Neuronal stem cell (in vitro differentiated cells): ENCODE measurements at regions not wholly inside any gene's neighbourhood (a gene's known extent, or its start where the extent isn't known, plus 50 kb on each side); places are given as distances from the start of the nearest gene placed in this dataset.
A peak's percentile ranks its signal among the peaks of the same experiment; 100 is the strongest.

Source experiments
- DNase-seq: peaks from one replicate; pipeline ENCODE4 v3.0.0-alpha.2; 2013; ENCODE audit warnings: low spot score
- H2AFZ ChIP-seq: one replicate; pipeline ENCODE4 v1.6.1; 2013; ENCODE audit warnings: mild to moderate bottlenecking, low read length, inconsistent platforms
- H2AK5ac ChIP-seq: 2 replicates; pipeline ENCODE4 v1.6.1; 2013; ENCODE audit warnings: low read depth, mild to moderate bottlenecking, inconsistent platforms, low read length, moderate library complexity, mixed read lengths
- H2BK120ac ChIP-seq: 2 replicates; pipeline ENCODE4 v1.6.1; 2013; ENCODE audit warnings: low read depth, mild to moderate bottlenecking, inconsistent platforms, low read length, moderate library complexity, mixed read lengths
- H2BK12ac ChIP-seq: one replicate; pipeline ENCODE4 v1.6.1; 2013; ENCODE audit warnings: low read length, inconsistent platforms
- H2BK15ac ChIP-seq: 2 replicates; pipeline ENCODE4 v1.6.1; 2013; ENCODE audit warnings: mild to moderate bottlenecking, low read length, inconsistent platforms, mixed read lengths
- H2BK5ac ChIP-seq: one replicate; pipeline ENCODE4 v1.6.1; 2013; ENCODE audit warnings: inconsistent platforms, mild to moderate bottlenecking, low read length, moderate library complexity
- H3K14ac ChIP-seq: one replicate; pipeline ENCODE4 v1.6.1; 2013; ENCODE audit warnings: low read length, inconsistent platforms
- H3K18ac ChIP-seq: 2 replicates; pipeline ENCODE4 v1.6.1; 2013; ENCODE audit warnings: low read length, inconsistent platforms
- H3K23ac ChIP-seq: 2 replicates; pipeline ENCODE4 v1.6.1; 2013; ENCODE audit warnings: low read depth, mild to moderate bottlenecking, mixed read lengths, low read length, inconsistent platforms; ENCODE audit not compliant: poor library complexity
- H3K27ac ChIP-seq: replicated peaks from 3 replicates; pipeline ENCODE4 v1.5.1; 2013; ENCODE audit warnings: low read length, inconsistent platforms
- H3K27me3 ChIP-seq, 3 experiments: 2 replicates each; pipeline ENCODE4 v1.6.1; 2013; ENCODE audit warnings: low read length in 3 of 3, mild to moderate bottlenecking in 2 of 3, inconsistent platforms in 1 of 3, low read depth in 1 of 3, mixed read lengths in 1 of 3, moderate library complexity in 1 of 3; ENCODE audit not compliant: control insufficient read depth in 3 of 3, insufficient read depth in 3 of 3
- H3K36me3 ChIP-seq, 2 donors: replicated peaks in 1 of 2; 2 replicates each; pipeline ENCODE4 v1.6.1; 2013; ENCODE audit warnings: low read length in 2 of 2; ENCODE audit not compliant: control insufficient read depth in 2 of 2, insufficient read depth in 2 of 2
- H3K4ac ChIP-seq: 2 replicates; pipeline ENCODE4 v1.6.1; 2013; ENCODE audit warnings: inconsistent platforms, mild to moderate bottlenecking, low read length, moderate library complexity
- H3K4me1 ChIP-seq, 2 donors: 1 replicate in 1 of 2; 2 replicates in 1 of 2; pipeline ENCODE4 v1.6.1; 2013; ENCODE audit warnings: low read length in 2 of 2, low read depth in 1 of 2; ENCODE audit not compliant: control insufficient read depth in 2 of 2, insufficient read depth in 1 of 2
- H3K4me2 ChIP-seq: one replicate; pipeline ENCODE4 v1.6.1; 2013; ENCODE audit warnings: mild to moderate bottlenecking, low read length, inconsistent platforms; ENCODE audit not compliant: insufficient read depth, poor library complexity, severe bottlenecking
- H3K4me3 ChIP-seq, 2 donors: 2 replicates each; pipeline ENCODE4 v1.5.1; 2013; ENCODE audit warnings: low read length in 2 of 2, mild to moderate bottlenecking in 2 of 2, inconsistent platforms in 1 of 2, moderate library complexity in 1 of 2
- H3K79me1 ChIP-seq: one replicate; pipeline ENCODE4 v1.6.1; 2013; ENCODE audit warnings: low read depth, mild to moderate bottlenecking, inconsistent platforms, low read length, moderate library complexity
- H3K9ac ChIP-seq: one replicate; pipeline ENCODE4 v1.6.1; 2013; ENCODE audit warnings: mild to moderate bottlenecking, low read depth, low read length, inconsistent platforms; ENCODE audit not compliant: poor library complexity
- H3K9me3 ChIP-seq, 2 donors: replicated peaks in 1 of 2; 2 replicates each; pipeline versions ENCODE3 to v1.6.1; 2013; ENCODE audit warnings: low read length in 2 of 2, mild to moderate bottlenecking in 2 of 2, inconsistent platforms in 1 of 2, low read depth in 1 of 2, mixed read lengths in 1 of 2, moderate library complexity in 1 of 2; ENCODE audit not compliant: control insufficient read depth in 2 of 2, insufficient read depth in 1 of 2
- H4K8ac ChIP-seq: one replicate; pipeline ENCODE4 v1.6.1; 2013; ENCODE audit warnings: low read depth, mild to moderate bottlenecking, inconsistent platforms, low read length, moderate library complexity
- H4K91ac ChIP-seq: one replicate; pipeline ENCODE4 v1.6.1; 2013; ENCODE audit warnings: low read length, low read depth, mild to moderate bottlenecking, inconsistent platforms; ENCODE audit not compliant: poor library complexity
- WGBS, 2 donors: extraction: QIAGEN DNeasy Blood & Tissue Kit; methylation state at CpG; one replicate each; pipeline ENCODE4 v1.1.7; 2013; ENCODE audit warnings: missing lambda C conversion rate in 2 of 2, mixed read lengths in 1 of 2; ENCODE audit not compliant: insufficient read length in 2 of 2, insufficient replicate concordance in 1 of 2; ENCODE audit errors: extremely low coverage in 2 of 2; 5-methylcytosine and 5-hydroxymethylcytosine counted together

DNA sequence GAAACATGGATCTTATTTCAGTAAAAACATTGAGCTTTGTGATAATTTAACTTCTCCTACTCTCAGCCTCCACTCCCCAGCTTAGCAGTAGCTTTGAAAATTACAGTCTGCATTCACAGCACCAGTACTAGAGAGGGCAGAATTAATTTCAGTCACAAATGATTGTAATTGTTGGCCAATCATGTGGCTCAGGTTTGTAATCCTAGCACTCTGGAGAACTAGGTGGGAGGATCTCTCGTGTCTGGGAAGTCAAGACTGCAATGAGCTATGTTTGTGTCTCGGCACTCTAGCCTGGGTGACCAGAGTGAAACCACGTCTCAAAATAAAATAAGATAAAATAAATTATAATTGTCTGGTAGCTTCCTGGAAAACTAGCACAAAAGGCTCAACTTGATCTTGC, 620.9 kb downstream of the TNS3 start:
- Histone ChIP-seq H3K27ac (no peak overlapping the region), H4K91ac (no peak overlapping the region), H2AK5ac (no peak overlapping the region), H2AFZ (no peak overlapping the region), H2BK12ac (no peak overlapping the region), H4K8ac (no peak overlapping the region), H2BK120ac (no peak overlapping the region), H3K14ac (no peak overlapping the region), H3K36me3 (no peaks in the 10 kb centered on the region), H3K9me3 (peaks cover 0 to 2% of the 10 kb centered on the region in 2 donors), H3K79me1 (no peaks in the 10 kb centered on the region), H3K18ac (no peak overlapping the region), H3K4ac (no peak overlapping the region), H2BK5ac (no peak overlapping the region), H3K9ac (no peak overlapping the region), H3K4me2 (no peak overlapping the region), H3K27me3 (no peaks in the 10 kb centered on the region), H3K4me3 (no peak overlapping the region), H2BK15ac (no peak overlapping the region), H3K23ac (no peak overlapping the region), H3K4me1 (no peaks in the 10 kb centered on the region)
- WGBS, 2 donors = no CpG with 5 or more reads among the region's 3 CpGs
- DNase-seq = no peak

DNA sequence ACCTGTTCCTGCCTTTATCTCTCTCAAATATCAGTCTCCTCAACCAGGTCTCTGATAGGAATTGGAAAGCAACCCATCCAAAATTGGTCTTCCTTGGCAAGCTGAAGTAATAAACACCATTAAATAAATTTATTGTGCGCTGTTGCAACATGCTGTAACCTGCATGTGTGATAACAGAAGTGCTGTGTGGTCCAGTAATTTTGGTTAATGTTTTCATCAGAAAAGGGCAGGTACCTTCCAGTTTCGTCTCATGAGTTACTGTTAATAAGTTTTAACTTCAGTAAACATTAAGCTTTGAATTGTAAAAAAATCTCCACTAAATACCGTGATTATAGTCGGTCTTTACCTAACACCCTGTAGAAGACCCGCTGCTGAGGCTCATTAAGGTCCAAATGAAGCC, 624.7 kb downstream of the TNS3 start:
- Histone ChIP-seq H3K4me2 (no peak overlapping the region), H3K23ac (no peak overlapping the region), H3K79me1 (no peaks in the 10 kb centered on the region), H3K27me3 (no peaks in the 10 kb centered on the region), H2BK15ac (no peak overlapping the region), H2BK12ac (no peak overlapping the region), H3K9me3 (no peaks in the 10 kb centered on the region), H2AFZ (no peak overlapping the region), H3K18ac (no peak overlapping the region), H2AK5ac (no peak overlapping the region), H4K91ac (no peak overlapping the region), H3K4me3 (no peak overlapping the region), H3K27ac (no peak overlapping the region), H3K9ac (no peak overlapping the region), H3K36me3 (no peaks in the 10 kb centered on the region), H4K8ac (no peak overlapping the region), H3K4me1 (no peaks in the 10 kb centered on the region), H3K14ac (no peak overlapping the region), H2BK120ac (no peak overlapping the region), H2BK5ac (no peak overlapping the region), H3K4ac (no peak overlapping the region)
- DNase-seq = no peak
- no CpG with 5 or more reads among the region's 5 CpGs for WGBS, 2 donors

DNA sequence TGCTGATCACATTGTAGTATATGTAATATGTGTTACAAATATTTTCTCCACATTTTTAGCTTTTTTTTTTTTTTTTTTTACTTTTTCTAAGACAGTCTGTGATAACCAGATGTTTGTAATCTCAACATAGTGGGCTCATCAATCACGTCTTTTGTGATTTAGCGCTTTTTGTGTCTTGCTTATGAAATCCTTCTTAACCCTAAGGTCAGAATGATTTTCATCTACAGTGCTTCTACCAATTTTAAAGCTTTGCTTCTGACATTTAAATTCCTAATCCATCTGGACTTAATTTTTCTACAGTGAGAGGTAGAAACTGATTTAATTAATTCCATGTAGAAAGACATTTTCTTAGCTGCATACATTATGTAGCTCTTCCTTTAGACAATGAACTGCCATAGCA, 626.4 kb downstream of the TNS3 start:
- Histone ChIP-seq H3K4me2 (no peak overlapping the region), H3K23ac (no peak overlapping the region), H3K14ac (no peak overlapping the region), H2BK15ac (no peak overlapping the region), H3K18ac (no peak overlapping the region), H4K91ac (no peak overlapping the region), H3K4me1 (no peaks in the 10 kb centered on the region), H2BK12ac (no peak overlapping the region), H3K9ac (no peak overlapping the region), H3K27ac (no peak overlapping the region), H3K4me3 (no peak overlapping the region), H2BK5ac (no peak overlapping the region), H2BK120ac (no peak overlapping the region), H3K4ac (no peak overlapping the region), H3K9me3 (no peaks in the 10 kb centered on the region), H2AK5ac (no peak overlapping the region), H3K27me3 (no peaks in the 10 kb centered on the region), H2AFZ (no peak overlapping the region), H3K36me3 (no peaks in the 10 kb centered on the region), H3K79me1 (no peaks in the 10 kb centered on the region), H4K8ac (no peak overlapping the region)
- WGBS, 2 donors = no CpG with 5 or more reads among the region's 2 CpGs
- no peak for DNase-seq

GRCh38 chr7:46954181-46954580, 627.7 kb downstream of the TNS3 start:
- Histone ChIP-seq H4K8ac (no peak overlapping the region), H3K4me3 (no peak overlapping the region), H3K14ac (no peak overlapping the region), H2BK5ac (no peak overlapping the region), H3K4ac (no peak overlapping the region), H3K23ac (no peak overlapping the region), H3K79me1 (no peaks in the 10 kb centered on the region), H2BK12ac (no peak overlapping the region), H3K4me1 (no peaks in the 10 kb centered on the region), H3K9ac (no peak overlapping the region), H3K9me3 (no peaks in the 10 kb centered on the region), H2AFZ (peak overlapping the region; percentile 30), H3K36me3 (no peaks in the 10 kb centered on the region), H3K27me3 (no peaks in the 10 kb centered on the region), H2BK15ac (no peak overlapping the region), H4K91ac (no peak overlapping the region), H2AK5ac (no peak overlapping the region), H3K4me2 (no peak overlapping the region), H3K18ac (no peak overlapping the region), H3K27ac (no peak overlapping the region), H2BK120ac (no peak overlapping the region)
- DNase-seq = no peak
- WGBS, 2 donors = no CpG with 5 or more reads among the region's 5 CpGs
